GM12891 (cell line): ENCODE measurements at regions not wholly inside any gene's neighbourhood (a gene's known extent, or its start where the extent isn't known, plus 50 kb on each side); places are given as distances from the start of the nearest gene placed in this dataset.
A peak's percentile ranks its signal among the peaks of the same experiment; 100 is the strongest.

ENCODE experiments used
- DNase-seq: peaks from one replicate; pipeline ENCODE4 v3.0.0; 2011; ENCODE audit warnings: low spot score; ENCODE audit not compliant: insufficient read length
- FAIRE-seq: peaks from 2 replicates; lab custom pipeline; 2011; peaks lifted over from hg19 to GRCh38; lab: Jason Lieb, UNC
- PAX5 ChIP-seq: IDR thresholded peaks from 2 replicates; pipeline ENCODE4 v1.6.1; 2011; ENCODE audit warnings: low read length, moderate library complexity, mild to moderate bottlenecking; ENCODE audit not compliant: insufficient read depth, severe bottlenecking
- POLR2A ChIP-seq: IDR thresholded peaks from 2 replicates; pipeline ENCODE4 v1.6.1; 2011; ENCODE audit warnings: low read depth, low read length, control low read depth
- POLR2AphosphoS5 ChIP-seq: IDR thresholded peaks from 2 replicates; pipeline ENCODE4 v1.6.1; 2011; ENCODE audit warnings: low read depth, low read length, control low read depth
- POU2F2 ChIP-seq: IDR thresholded peaks from 2 replicates; pipeline ENCODE4 v1.6.1; 2011; ENCODE audit warnings: low read depth, mild to moderate bottlenecking, control low read depth, low read length, moderate library complexity
- SPI1 ChIP-seq: IDR thresholded peaks from 2 replicates; pipeline ENCODE4 v1.6.1; 2011; ENCODE audit warnings: low read depth, low read length, control low read depth
- TAF1 ChIP-seq: IDR thresholded peaks from 2 replicates; pipeline ENCODE4 v1.6.1; 2011; ENCODE audit warnings: low read depth, low read length, control low read depth

DNA sequence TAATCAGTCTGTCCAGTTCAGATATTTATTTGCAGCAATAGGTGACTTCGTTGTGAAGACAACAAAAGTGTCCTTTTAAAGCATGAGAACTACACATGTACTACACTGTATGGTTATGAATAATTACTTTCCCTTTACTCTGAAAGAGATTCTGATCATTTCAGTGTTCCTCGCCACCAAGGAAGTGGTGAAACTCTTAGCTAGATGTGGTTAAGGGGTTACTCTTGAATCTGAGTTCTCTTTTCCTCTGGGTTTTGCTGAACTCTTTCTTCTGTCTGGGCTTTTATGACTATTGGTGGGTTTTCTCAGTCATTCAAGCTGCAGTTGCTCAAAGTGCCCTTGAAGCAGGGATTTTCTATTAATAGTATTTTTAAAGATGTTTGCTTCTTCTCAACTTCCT lies 127.9 kb upstream of the SEM1 start:
- TF ChIP-seq POU2F2 (no peak), TAF1 (no peak), POLR2AphosphoS5 (no peak), PAX5 (no peak), POLR2A (no peak), SPI1 (peak; percentile 74)
- FAIRE-seq (peak; percentile 60), DNase-seq (peak; percentile 10)

DNA sequence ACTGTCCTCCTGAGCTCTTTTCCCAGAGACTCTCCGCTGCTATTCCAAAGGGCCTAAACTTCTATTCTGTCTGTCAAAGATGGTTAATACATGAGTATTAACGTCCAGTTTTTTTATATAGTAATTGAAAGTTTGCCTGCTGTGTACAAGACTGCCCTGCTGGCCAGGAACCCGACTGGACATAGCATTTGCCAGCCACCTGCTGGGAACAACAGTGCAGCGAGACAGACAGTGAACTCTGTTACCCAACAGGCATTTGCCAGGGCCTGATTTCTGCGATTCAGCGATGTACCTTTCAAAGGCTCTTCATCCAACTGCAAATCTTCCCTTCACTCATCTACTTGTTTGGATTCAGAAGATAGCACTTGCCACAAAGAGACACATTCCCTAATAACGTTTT lies 128.8 kb upstream of the SEM1 start:
- no peak for FAIRE-seq
- TF ChIP-seq PAX5 (no peak), POLR2AphosphoS5 (no peak), POLR2A (no peak), SPI1 (no peak), TAF1 (no peak), POU2F2 (no peak)

DNA sequence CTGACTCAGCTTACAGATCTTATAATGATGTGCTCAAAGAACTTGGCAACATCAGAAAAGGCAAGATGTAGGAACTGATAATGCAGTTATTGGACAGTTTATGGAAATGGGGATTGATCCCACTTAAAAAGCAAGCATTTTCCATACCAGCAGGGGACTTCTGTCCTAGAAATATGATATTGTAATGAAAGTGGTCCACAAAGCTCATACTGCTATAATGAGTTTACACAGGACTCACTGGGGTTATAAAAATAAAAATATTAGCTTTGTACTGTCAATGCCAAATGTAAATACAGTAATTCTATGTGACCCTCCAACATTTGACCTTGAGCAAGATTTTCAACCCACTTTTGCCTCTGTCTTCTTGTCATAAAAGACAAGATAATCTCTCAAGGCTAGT lies 145.5 kb upstream of the SEM1 start:
- FAIRE-seq: no peak
- DNase-seq: no peak
- TF ChIP-seq TAF1 (no peak), POLR2AphosphoS5 (no peak), POLR2A (no peak), PAX5 (no peak), SPI1 (no peak), POU2F2 (no peak)

More for the DNA sequence above, 128.8 kb upstream of the SEM1 start:
- no peak for DNase-seq

DNA sequence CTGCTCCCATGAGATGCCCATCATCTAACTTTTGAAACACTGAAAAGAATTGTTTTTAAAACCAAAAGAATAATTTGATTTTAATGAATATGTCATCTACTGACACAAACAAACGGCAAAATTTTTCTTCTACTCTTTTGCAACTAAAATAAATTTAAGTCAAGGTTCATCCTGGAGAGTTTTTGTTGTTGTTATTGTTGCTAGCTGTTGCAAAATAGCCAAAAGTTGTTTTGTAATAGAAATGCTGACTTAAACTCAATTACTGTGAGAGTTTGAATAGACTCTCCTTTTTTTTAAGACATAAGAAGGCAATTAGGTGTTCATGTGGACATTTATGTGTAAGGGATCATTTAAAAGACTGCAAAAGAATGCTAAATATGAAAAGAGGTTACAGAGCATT lies 146.0 kb upstream of the SEM1 start:
- DNase-seq (no peak), FAIRE-seq (no peak)
- TF ChIP-seq POLR2AphosphoS5 (no peak), POLR2A (no peak)

- DNase-seq: no peak
- no peak for FAIRE-seq
- TF ChIP-seq POLR2A: no peak
These were observed 135.8 kb upstream of the DLX6 start for GRCh38 chr7:96869538-96869937.

- FAIRE-seq: no peak
- TF ChIP-seq POLR2AphosphoS5 (no peak), SPI1 (no peak), POLR2A (no peak)
- no peak for DNase-seq
These were observed 135.2 kb upstream of the DLX6 start for GRCh38 chr7:96870185-96870584.

- no peak for TF ChIP-seq PAX5
- no peak for TF ChIP-seq SPI1
- TF ChIP-seq POLR2AphosphoS5: no peak
- TF ChIP-seq POU2F2: no peak
- TF ChIP-seq POLR2A: no peak
- TF ChIP-seq TAF1: no peak
- FAIRE-seq: no peak
- no peak for DNase-seq
These were observed 134.4 kb upstream of the DLX6 start for GRCh38 chr7:96870934-96871333.

DNA sequence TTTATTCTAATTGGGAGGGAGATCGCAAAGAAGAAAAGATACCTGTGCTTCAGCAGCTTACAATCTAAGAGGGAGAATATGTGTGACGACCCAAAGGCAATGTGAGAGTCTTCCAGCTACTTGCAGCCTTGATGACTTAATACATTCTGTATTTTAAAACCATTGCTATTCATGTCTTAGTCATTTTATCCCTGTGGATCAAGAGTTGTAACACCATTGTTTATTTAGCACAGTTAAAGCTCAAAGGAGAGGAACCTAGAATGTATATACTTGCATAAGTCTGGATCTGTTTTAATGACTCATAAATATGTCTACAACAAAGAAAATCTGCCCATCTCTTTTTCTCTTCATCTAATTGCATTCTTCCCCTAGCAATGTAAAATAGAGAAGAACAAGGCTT lies 117.9 kb upstream of the DLX6 start:
- TF ChIP-seq TAF1 (no peak), SPI1 (no peak), PAX5 (no peak)
- DNase-seq: no peak
- no peak for FAIRE-seq

GRCh38 chr7:96899108-96899507 lies 106.2 kb upstream of the DLX6 start:
- no peak for FAIRE-seq
- TF ChIP-seq POU2F2: no peak
- no peak for TF ChIP-seq TAF1
- no peak for TF ChIP-seq POLR2AphosphoS5
- no peak for DNase-seq

DNA sequence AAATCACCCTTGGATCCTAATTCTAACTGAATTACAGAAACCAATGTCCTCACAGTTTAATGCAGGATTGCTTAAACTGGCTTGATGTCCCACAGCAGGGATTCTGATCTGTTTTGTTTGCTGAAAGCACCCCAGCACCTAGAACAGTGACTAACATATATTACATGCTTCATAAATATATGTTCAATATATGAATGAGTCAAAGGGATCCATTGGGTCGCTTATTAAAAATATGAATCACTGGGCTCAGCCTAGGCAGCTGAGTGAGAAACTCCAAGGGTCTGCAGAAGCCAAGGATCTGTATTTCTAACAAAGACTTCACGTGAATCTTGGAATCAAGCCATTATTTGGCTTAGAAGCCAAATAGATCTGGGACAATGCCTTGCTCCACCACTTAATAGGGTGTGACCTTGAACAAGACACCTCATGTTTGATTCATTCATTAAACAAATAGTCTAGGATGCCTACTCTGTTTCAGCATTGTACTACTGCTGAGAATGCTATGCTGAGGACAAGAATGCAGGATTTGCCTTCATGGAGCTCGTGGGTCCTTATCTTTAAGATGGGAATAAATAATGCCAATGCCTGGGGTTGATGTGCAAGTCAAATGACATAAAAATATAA lies 103.4 kb upstream of the DLX6 start:
- DNase-seq: no peak
- FAIRE-seq: no peak

GRCh38 chr7:96903906-96904305 lies 101.4 kb upstream of the DLX6 start:
- FAIRE-seq (no peak), DNase-seq (no peak)
- TF ChIP-seq PAX5 (no peak), POU2F2 (no peak), TAF1 (no peak), SPI1 (no peak), POLR2AphosphoS5 (no peak), POLR2A (no peak)

More for the DNA sequence above, 103.4 kb upstream of the DLX6 start:
- TF ChIP-seq SPI1 (no peak), PAX5 (no peak), POU2F2 (no peak), TAF1 (no peak), POLR2AphosphoS5 (no peak), POLR2A (no peak)
